HepG2 (cell line): ENCODE measurements at regions not wholly inside any gene's neighbourhood (a gene's known extent, or its start where the extent isn't known, plus 50 kb on each side); places are given as distances from the start of the nearest gene placed in this dataset.

Experiments
- ATAC-seq: fragments of 200-7000 bp; cut with Tn5 transposase; 3 replicates; pipeline ENCODE4 v1.9.1; 2020; ENCODE audit warnings: mild to moderate bottlenecking, moderate library complexity
- BruUV-seq: library from RNA; stranded (reverse); fragments of 400-500 nt; replicated peaks from 2 replicates; lab custom pipeline; 2021; lab: Mats Ljungman, UMichigan
- CTCF ChIA-PET: fragments of 300-600 bp; formaldehyde crosslinking; extraction: SDS; loops from one replicate; lab custom pipeline; 2021; ENCODE audit warnings: low total read pairs, inconsistent platforms, low intra/inter-chr PET ratio; lab: Yijun Ruan, JAX
- POLR2A ChIA-PET: fragments of 350-600 bp; sonication (Branson Sonifier 250); formaldehyde crosslinking; loops from one replicate; lab custom pipeline; 2020; ENCODE audit warnings: antibody characterized with exemption, inconsistent platforms; lab: Yijun Ruan, JAX
- DNase-seq: peaks from one replicate; pipeline ENCODE4 v3.0.0-alpha.2; 2015; ENCODE audit warnings: low spot score
- FAIRE-seq: peaks from 3 replicates; lab custom pipeline; 2011; peaks lifted over from hg19 to GRCh38; lab: Jason Lieb, UNC
- H2AFZ ChIP-seq: one replicate; pipeline ENCODE4 v1.6.1; 2011; ENCODE audit warnings: low read length, inconsistent platforms
- H3K27ac ChIP-seq: fragments of 300-600 bp; 3 replicates; pipeline ENCODE4 v1.8.0; 2011; ENCODE audit warnings: mixed run types, mild to moderate bottlenecking, mixed read lengths, low read length, inconsistent platforms; ENCODE audit not compliant: insufficient read depth; ENCODE audit errors: extremely low read length
- H3K27me3 ChIP-seq, 2 experiments: fragments of 200-600 bp in 1 of 2; 2 replicates in 1 of 2; 3 replicates in 1 of 2; pipeline versions ENCODE4 v1.6.0 to v1.8.0; 2011; ENCODE audit warnings: low read length in 2 of 2, mild to moderate bottlenecking in 2 of 2, moderate library complexity in 2 of 2, inconsistent platforms in 1 of 2; ENCODE audit not compliant: insufficient read depth in 2 of 2, control insufficient read depth in 1 of 2
- H3K36me3 ChIP-seq, 2 experiments: fragments of 200-600 bp in 1 of 2; replicated peaks in 1 of 2; 2 replicates in 1 of 2; 3 replicates in 1 of 2; pipeline versions ENCODE4 v1.5.1 to v1.8.0; 2011; ENCODE audit warnings: low read length in 2 of 2, inconsistent platforms in 1 of 2; ENCODE audit not compliant: insufficient read depth in 2 of 2, control insufficient read depth in 1 of 2
- H3K4me1 ChIP-seq: 2 replicates; pipeline ENCODE4 v1.5.1; 2012; ENCODE audit warnings: low read length, inconsistent platforms; ENCODE audit not compliant: insufficient read depth
- H3K4me2 ChIP-seq: 2 replicates; pipeline ENCODE4 v1.6.0; 2011; ENCODE audit warnings: low read depth, low read length, inconsistent platforms
- H3K4me3 ChIP-seq, 3 experiments: fragments of 200-600 bp in 1 of 3; sonication (generic), shearing (Covaris generic) in 1 of 3; replicated peaks in 1 of 3; 2 replicates each; pipeline ENCODE4 v1.5.1; 2011 to 2016; ENCODE audit warnings: low read length in 3 of 3, inconsistent platforms in 2 of 3, low read depth in 2 of 3, mild to moderate bottlenecking in 2 of 3, control low read depth in 1 of 3, mixed read lengths in 1 of 3; ENCODE audit not compliant: insufficient read depth in 1 of 3
- H3K79me2 ChIP-seq: one replicate; pipeline ENCODE4 v1.6.1; 2011; ENCODE audit warnings: low read length, inconsistent platforms; ENCODE audit not compliant: insufficient read depth
- H3K9ac ChIP-seq: 2 replicates; pipeline ENCODE4 v1.6.0; 2011; ENCODE audit warnings: mild to moderate bottlenecking, low read depth, low read length, inconsistent platforms; ENCODE audit not compliant: insufficient read depth
- H3K9me3 ChIP-seq: 2 replicates; pipeline ENCODE4 v1.5.1; 2012; ENCODE audit warnings: mild to moderate bottlenecking, low read length
- H4K20me1 ChIP-seq: 2 replicates; pipeline ENCODE4 v1.6.0; 2011; ENCODE audit warnings: inconsistent platforms, mild to moderate bottlenecking, low read length, moderate library complexity; ENCODE audit not compliant: insufficient read depth
- AHR ChIP-seq: IDR thresholded peaks from 2 replicates; pipeline ENCODE4 v1.6.1; 2018; ENCODE audit warnings: missing genetic modification reagents, missing compliant biosample characterization
- GATAD2A ChIP-seq: IDR thresholded peaks from 2 replicates; pipeline ENCODE4 v1.6.1; 2016
- HCFC1 ChIP-seq: fragments of 150-350 bp; IDR thresholded peaks from 2 replicates; pipeline ENCODE4 v1.6.1; 2014; ENCODE audit warnings: low read depth, low read length
- RAD21 ChIP-seq: fragments of 450-650 bp; formaldehyde crosslinking; IDR thresholded peaks from 2 replicates; pipeline ENCODE4 v1.5.0; 2020; ENCODE audit warnings: mild to moderate bottlenecking
- RFX3 ChIP-seq: IDR thresholded peaks from 2 replicates; pipeline ENCODE4 v1.6.1; 2016; ENCODE audit warnings: missing biosample characterization, missing genetic modification reagents
- ZNF260 ChIP-seq: sonication (generic); formaldehyde crosslinking; IDR thresholded peaks from 2 replicates; pipeline ENCODE4 v1.4.0; 2020; ENCODE audit warnings: missing genetic modification reagents, low read depth, mild to moderate bottlenecking, borderline replicate concordance
- WGBS: methylation state at CpG from one replicate; pipeline ENCODE4 v1.1.6; 2017; ENCODE audit warnings: low lambda C conversion rate; 5-methylcytosine and 5-hydroxymethylcytosine counted together
- in situ Hi-C: cut with HindIII; loops from 2 replicates; pipeline ENCODE4 v1.10.0; 2017; ENCODE audit warnings: low pct_unique_long_range_greater_than_20kb; ENCODE audit not compliant: extremely low pct_ligation_motif_present
- intact Hi-C: fragments of 100-400 bp; cut with micrococcal nuclease; formaldehyde crosslinking; loops from one replicate; pipeline ENCODE4 v1.10.0; 2022; ENCODE audit not compliant: unreplicated experiment
- TF ChIP-seq, protein P1 (sequence below): sonication (generic); formaldehyde crosslinking; IDR thresholded peaks from 2 replicates; pipeline ENCODE4 v1.4.0; 2020; ENCODE audit warnings: missing genetic modification reagents

- no peak for FAIRE-seq
- no TSS peak for BruUV-seq
- H3K27me3 ChIP-seq, result no peaks in the 10 kb centered on the region
Observed at GRCh38 chr3:72355168-72355567, 493.1 kb downstream of the SHQ1 start.

GRCh38 chr3:72354486-72354885 lies 493.8 kb downstream of the SHQ1 start:
- H3K9ac ChIP-seq, result no peak overlapping the region
- no peak overlapping the region for H3K4me3 ChIP-seq
- FAIRE-seq (no peak), ATAC-seq (no peak)
- no peaks in the 10 kb centered on the region for H3K36me3 ChIP-seq
- in situ Hi-C loops, result no loop called here
- TF ChIP-seq GATAD2A (CRISPR knock-in tag), result no peak
- TF ChIP-seq, all 625 proteins: peak for 0
- intact Hi-C loops, result no loop called here
- no peak for DNase-seq
- Histone ChIP-seq H3K4me2 (no peak overlapping the region), H3K9me3 (no peaks in the 10 kb centered on the region), H4K20me1 (no peaks in the 10 kb centered on the region), H3K79me2 (no peaks in the 10 kb centered on the region), H3K27ac (no peak overlapping the region), H2AFZ (no peak overlapping the region), H3K27me3 (0 out of 5 replicates have a peak, but pooled peaks cover 0 to 4% of the 10 kb centered on the region in 2 experiments), H3K4me1 (no peaks in the 10 kb centered on the region)
- no TSS peak for BruUV-seq
- WGBS, result 0% methylated on average over 1 of the region's 1 CpG
- POLR2A ChIA-PET, result no interaction called here
- CTCF ChIA-PET, result no interaction called here

More at GRCh38 chr3:72355168-72355567, 493.1 kb downstream of the SHQ1 start:
- DNase-seq (no peak), ATAC-seq (no peak)
- Histone ChIP-seq H3K79me2 (no peaks in the 10 kb centered on the region), H3K4me1 (no peaks in the 10 kb centered on the region), H3K4me3 (no peak overlapping the region), H4K20me1 (no peaks in the 10 kb centered on the region), H3K4me2 (no peak overlapping the region), H3K9me3 (no peaks in the 10 kb centered on the region), H3K9ac (no peak overlapping the region), H3K36me3 (no peaks in the 10 kb centered on the region), H2AFZ (no peak overlapping the region), H3K27ac (no peak overlapping the region)
- TF ChIP-seq, protein P1, sequence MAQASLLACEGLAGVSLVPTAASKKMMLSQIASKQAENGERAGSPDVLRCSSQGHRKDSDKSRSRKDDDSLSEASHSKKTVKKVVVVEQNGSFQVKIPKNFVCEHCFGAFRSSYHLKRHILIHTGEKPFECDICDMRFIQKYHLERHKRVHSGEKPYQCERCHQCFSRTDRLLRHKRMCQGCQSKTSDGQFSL (CRISPR knock-in tag), result no peak
- TF ChIP-seq RAD21 (CRISPR knock-in tag) (no peak), RFX3 (CRISPR knock-in tag) (no peak), ZNF260 (CRISPR knock-in tag) (no peak), AHR (CRISPR knock-in tag) (no peak), HCFC1 (no peak)
- POLR2A ChIA-PET, result no interaction called here
- in situ Hi-C loops (no loop called here), intact Hi-C loops (no loop called here)
- CTCF ChIA-PET, result no interaction called here
